HG03378 (cell line): ENCODE measurements at regions not wholly inside any gene's neighbourhood (a gene's known extent, or its start where the extent isn't known, plus 50 kb on each side); places are given as distances from the start of the nearest gene placed in this dataset.

ENCODE experiments used
- ATAC-seq: cut with Tn5 transposase; IDR thresholded peaks from one replicate; pipeline ENCODE4 v1.9.1; 2021; ENCODE audit warnings: mild to moderate bottlenecking, moderate library complexity; ENCODE audit not compliant: unreplicated experiment

- no peak for ATAC-seq
Measured at GRCh38 chr9:90245661-90246060, 397.0 kb downstream of the DIRAS2 start.

- no peak for ATAC-seq
Measured at GRCh38 chr9:90249094-90249493, 393.5 kb downstream of the DIRAS2 start.

- no peak for ATAC-seq
Measured at GRCh38 chr9:90251316-90251715, 391.3 kb downstream of the DIRAS2 start.

GRCh38 chr9:90256345-90256744 lies 386.3 kb downstream of the DIRAS2 start:
- no peak for ATAC-seq

GRCh38 chr9:90259311-90260246 lies 383.0 kb downstream of the DIRAS2 start:
- ATAC-seq, result no peak

GRCh38 chr9:90261698-90262097 lies 380.9 kb downstream of the DIRAS2 start:
- no peak for ATAC-seq

GRCh38 chr9:90268613-90269012 lies 374.0 kb downstream of the DIRAS2 start:
- no peak for ATAC-seq

- ATAC-seq, result no peak
Measured at GRCh38 chr9:90271707-90272106, 370.9 kb downstream of the DIRAS2 start.

GRCh38 chr9:90274725-90275124 lies 367.9 kb downstream of the DIRAS2 start:
- no peak for ATAC-seq

- no peak for ATAC-seq
Measured at GRCh38 chr9:90285946-90286345, 356.7 kb downstream of the DIRAS2 start.

- peak; percentile 93 for ATAC-seq
Measured at GRCh38 chr9:90287567-90288274, 354.9 kb downstream of the DIRAS2 start.

GRCh38 chr9:90288275-90288639 lies 354.4 kb downstream of the DIRAS2 start:
- ATAC-seq, result no peak

GRCh38 chr9:90290716-90291485 lies 351.7 kb downstream of the DIRAS2 start:
- ATAC-seq, result no peak

- no peak for ATAC-seq
Measured at GRCh38 chr9:90296539-90296938, 346.1 kb downstream of the DIRAS2 start.

- no peak for ATAC-seq
Measured at GRCh38 chr9:90299968-90300367, 342.7 kb downstream of the DIRAS2 start.

- ATAC-seq, result no peak
Measured at GRCh38 chr9:90300611-90301276, 341.9 kb downstream of the DIRAS2 start.

- no peak for ATAC-seq
Measured at GRCh38 chr9:90301277-90301653, 341.4 kb downstream of the DIRAS2 start.

GRCh38 chr9:90303655-90304054 lies 339.0 kb downstream of the DIRAS2 start:
- no peak for ATAC-seq

- no peak for ATAC-seq
Measured at GRCh38 chr9:90306158-90306557, 336.5 kb downstream of the DIRAS2 start.

- no peak for ATAC-seq
Measured at GRCh38 chr9:90307167-90307833, 335.3 kb downstream of the DIRAS2 start.
